ENCODE measurements at regions not wholly inside any gene's neighbourhood (a gene's known extent, or its start where the extent isn't known, plus 50 kb on each side); places are given as distances from the start of the nearest gene placed in this dataset.
"Not testable (repeated sequence)": the region's sequence is repeated elsewhere in the genome, so short reads cannot be mapped to it uniquely, and the experiment has no call there.

DNA sequence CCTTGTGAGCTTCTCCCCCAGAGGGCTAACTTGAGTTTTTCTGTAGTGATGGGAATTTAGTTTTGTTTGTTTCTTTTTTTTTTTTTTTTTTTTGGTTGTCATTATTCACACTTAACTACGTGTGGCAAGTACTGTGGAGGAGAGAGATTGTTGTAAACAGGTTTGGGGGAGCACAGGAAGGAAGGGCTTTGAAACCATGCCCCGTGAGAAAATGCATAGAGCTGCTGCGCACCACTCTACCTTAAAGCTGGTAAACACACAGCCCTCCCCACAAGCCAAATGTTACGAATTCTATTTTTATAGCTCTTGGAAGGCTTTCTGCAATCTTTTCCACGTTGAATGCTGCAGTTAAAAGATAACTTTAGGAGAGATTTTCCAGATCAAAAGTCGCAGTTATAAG lies 76.2 kb downstream of the ZNF22 start:
- H3K4me3 ChIP-seq (ENCODE audit: low read length in 2 of 2), result no peak overlapping the region
- no peaks in the 10 kb centered on the region for H3K27me3 ChIP-seq (ENCODE audit: control insufficient read depth in 2 of 2, insufficient read depth in 2 of 2, low read length in 2 of 2)
- no peaks in the 10 kb centered on the region for H3K4me1 ChIP-seq (ENCODE audit: control insufficient read depth in 2 of 2, insufficient read depth in 2 of 2, low read length in 2 of 2)
- H3K9ac ChIP-seq (ENCODE audit: low read depth in 1 of 2, low read length in 2 of 2), result no peak overlapping the region
- H3K36me3 ChIP-seq (ENCODE audit: control insufficient read depth in 2 of 2, insufficient read depth in 2 of 2, low read length in 2 of 2), result no peaks in the 10 kb centered on the region
- no peak overlapping the region for H3K27ac ChIP-seq (ENCODE audit: low read depth in 2 of 2, low read length in 2 of 2)
- H3K9me3 ChIP-seq (ENCODE audit: control insufficient read depth in 2 of 2, low read length in 2 of 2), result no peaks in the 10 kb centered on the region

DNA sequence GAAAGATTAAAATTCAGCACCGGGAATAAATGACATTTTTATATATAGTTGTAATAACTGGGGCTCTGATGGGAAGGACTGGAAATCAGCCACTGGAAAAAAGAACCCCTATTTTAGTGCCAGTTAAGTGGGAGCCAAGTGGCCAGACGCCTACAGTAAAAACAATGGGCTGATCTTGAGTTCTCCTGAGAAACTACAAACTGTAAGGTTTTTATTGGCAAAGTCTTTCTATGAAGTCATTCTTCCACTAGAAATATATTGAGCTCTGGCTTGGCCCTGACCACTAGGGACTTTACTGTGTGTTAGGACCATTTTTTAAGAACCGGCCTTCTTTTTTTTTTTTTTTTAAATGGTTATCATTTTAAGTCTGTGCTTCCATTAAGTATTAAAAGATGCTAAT lies 79.6 kb downstream of the ZNF22 start:
- Histone ChIP-seq H3K9ac (ENCODE audit: low read depth in 1 of 2, low read length in 2 of 2) (no peak overlapping the region), H3K4me1 (ENCODE audit: control insufficient read depth in 2 of 2, insufficient read depth in 2 of 2, low read length in 2 of 2) (no peaks in the 10 kb centered on the region), H3K36me3 (ENCODE audit: control insufficient read depth in 2 of 2, insufficient read depth in 2 of 2, low read length in 2 of 2) (no peaks in the 10 kb centered on the region), H3K27ac (ENCODE audit: low read depth in 2 of 2, low read length in 2 of 2) (no peak overlapping the region), H3K27me3 (ENCODE audit: control insufficient read depth in 2 of 2, insufficient read depth in 2 of 2, low read length in 2 of 2) (no peaks in the 10 kb centered on the region), H3K4me3 (ENCODE audit: low read length in 2 of 2) (no peak overlapping the region), H3K9me3 (ENCODE audit: control insufficient read depth in 2 of 2, low read length in 2 of 2) (no peaks in the 10 kb centered on the region)

- Histone ChIP-seq H3K4me1 (ENCODE audit: control insufficient read depth in 2 of 2, insufficient read depth in 2 of 2, low read length in 2 of 2) (no peaks in the 10 kb centered on the region), H3K27me3 (ENCODE audit: control insufficient read depth in 2 of 2, insufficient read depth in 2 of 2, low read length in 2 of 2) (no peaks in the 10 kb centered on the region), H3K36me3 (ENCODE audit: control insufficient read depth in 2 of 2, insufficient read depth in 2 of 2, low read length in 2 of 2) (no peaks in the 10 kb centered on the region), H3K4me3 (ENCODE audit: low read length in 2 of 2) (no peak overlapping the region), H3K9me3 (ENCODE audit: control insufficient read depth in 2 of 2, low read length in 2 of 2) (no peaks in the 10 kb centered on the region), H3K27ac (ENCODE audit: low read depth in 2 of 2, low read length in 2 of 2) (no peak overlapping the region), H3K9ac (ENCODE audit: low read depth in 1 of 2, low read length in 2 of 2) (no peak overlapping the region)
Measured at GRCh38 chr10:45082176-45082575, 81.5 kb downstream of the ZNF22 start.

DNA sequence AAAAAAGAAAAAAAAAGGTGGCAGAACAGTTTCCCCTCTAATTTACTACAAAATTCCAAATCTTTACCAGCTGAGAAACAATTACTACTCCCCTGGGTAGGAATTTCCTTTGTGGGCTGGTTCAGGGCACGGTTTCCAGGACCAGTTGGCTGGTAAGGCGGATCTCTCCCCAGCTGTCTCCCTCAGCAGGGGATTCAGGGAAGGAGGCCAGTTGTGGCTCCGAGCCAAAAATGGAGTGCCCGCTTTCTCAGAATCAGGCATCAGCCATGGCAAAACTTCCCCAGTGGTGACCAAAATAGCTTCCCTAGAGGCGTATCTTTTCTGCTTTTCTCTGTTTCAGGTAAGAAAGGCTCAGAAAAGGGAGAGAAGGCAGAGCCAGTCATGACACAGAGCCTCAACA lies 91.2 kb downstream of the ZNF22 start:
- Histone ChIP-seq H3K27ac (ENCODE audit: low read depth in 2 of 2, low read length in 2 of 2) (no peak overlapping the region), H3K4me1 (ENCODE audit: control insufficient read depth in 2 of 2, insufficient read depth in 2 of 2, low read length in 2 of 2) (no peaks in the 10 kb centered on the region), H3K36me3 (ENCODE audit: control insufficient read depth in 2 of 2, insufficient read depth in 2 of 2, low read length in 2 of 2) (no peaks in the 10 kb centered on the region), H3K27me3 (ENCODE audit: control insufficient read depth in 2 of 2, insufficient read depth in 2 of 2, low read length in 2 of 2) (no peaks in the 10 kb centered on the region), H3K9ac (ENCODE audit: low read depth in 1 of 2, low read length in 2 of 2) (no peak overlapping the region), H3K4me3 (ENCODE audit: low read length in 2 of 2) (no peak overlapping the region), H3K9me3 (ENCODE audit: control insufficient read depth in 2 of 2, low read length in 2 of 2) (no peaks in the 10 kb centered on the region)

- Histone ChIP-seq H3K27me3 (ENCODE audit: control insufficient read depth in 2 of 2, insufficient read depth in 2 of 2, low read length in 2 of 2) (no peaks in the 10 kb centered on the region), H3K36me3 (ENCODE audit: control insufficient read depth in 2 of 2, insufficient read depth in 2 of 2, low read length in 2 of 2) (no peaks in the 10 kb centered on the region), H3K9me3 (ENCODE audit: control insufficient read depth in 2 of 2, low read length in 2 of 2) (no peaks in the 10 kb centered on the region), H3K9ac (ENCODE audit: low read depth in 1 of 2, low read length in 2 of 2) (no peak overlapping the region), H3K4me3 (ENCODE audit: low read length in 2 of 2) (no peak overlapping the region), H3K4me1 (ENCODE audit: control insufficient read depth in 2 of 2, insufficient read depth in 2 of 2, low read length in 2 of 2) (no peaks in the 10 kb centered on the region), H3K27ac (ENCODE audit: low read depth in 2 of 2, low read length in 2 of 2) (no peak overlapping the region)
Measured at GRCh38 chr10:45093945-45094344, 93.2 kb downstream of the ZNF22 start.

- H3K4me3 ChIP-seq (ENCODE audit: low read length in 2 of 2), result no peak overlapping the region
- no peaks in the 10 kb centered on the region for H3K36me3 ChIP-seq (ENCODE audit: control insufficient read depth in 2 of 2, insufficient read depth in 2 of 2, low read length in 2 of 2)
- H3K27me3 ChIP-seq (ENCODE audit: control insufficient read depth in 2 of 2, insufficient read depth in 2 of 2, low read length in 2 of 2), result no peaks in the 10 kb centered on the region
- no peak overlapping the region for H3K27ac ChIP-seq (ENCODE audit: low read depth in 2 of 2, low read length in 2 of 2)
- no peaks in the 10 kb centered on the region for H3K9me3 ChIP-seq (ENCODE audit: control insufficient read depth in 2 of 2, low read length in 2 of 2)
- H3K9ac ChIP-seq (ENCODE audit: low read depth in 1 of 2, low read length in 2 of 2), result no peak overlapping the region
- no peaks in the 10 kb centered on the region for H3K4me1 ChIP-seq (ENCODE audit: control insufficient read depth in 2 of 2, insufficient read depth in 2 of 2, low read length in 2 of 2)
Measured at GRCh38 chr10:45095286-45095685, 94.6 kb downstream of the ZNF22 start.

DNA sequence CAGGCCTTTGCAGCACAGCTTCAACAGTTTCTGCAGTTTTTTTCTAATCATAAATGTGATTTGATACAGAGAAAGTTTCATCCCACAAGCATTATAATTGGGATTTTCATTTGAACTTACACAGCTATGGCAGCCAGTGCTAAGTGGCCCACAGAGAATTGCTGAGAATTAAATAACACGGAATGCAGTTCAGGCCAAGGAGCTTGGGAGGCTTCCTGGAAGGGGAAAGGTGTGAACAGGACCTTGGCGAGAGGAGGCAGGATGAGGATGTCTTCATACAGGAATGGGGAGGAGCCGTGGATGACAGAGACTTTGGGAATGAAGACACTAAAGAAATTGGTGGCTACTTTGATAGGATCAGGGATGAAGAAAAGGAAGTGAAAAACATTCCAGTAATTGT lies 95.3 kb downstream of the ZNF22 start:
- H3K36me3 ChIP-seq (ENCODE audit: control insufficient read depth in 2 of 2, insufficient read depth in 2 of 2, low read length in 2 of 2), result no peaks in the 10 kb centered on the region
- no peaks in the 10 kb centered on the region for H3K9me3 ChIP-seq (ENCODE audit: control insufficient read depth in 2 of 2, low read length in 2 of 2)
- no peak overlapping the region for H3K27ac ChIP-seq (ENCODE audit: low read depth in 2 of 2, low read length in 2 of 2)
- no peaks in the 10 kb centered on the region for H3K4me1 ChIP-seq (ENCODE audit: control insufficient read depth in 2 of 2, insufficient read depth in 2 of 2, low read length in 2 of 2)
- H3K9ac ChIP-seq (ENCODE audit: low read depth in 1 of 2, low read length in 2 of 2), result no peak overlapping the region
- no peaks in the 10 kb centered on the region for H3K27me3 ChIP-seq (ENCODE audit: control insufficient read depth in 2 of 2, insufficient read depth in 2 of 2, low read length in 2 of 2)
- H3K4me3 ChIP-seq (ENCODE audit: low read length in 2 of 2), result no peak overlapping the region

DNA sequence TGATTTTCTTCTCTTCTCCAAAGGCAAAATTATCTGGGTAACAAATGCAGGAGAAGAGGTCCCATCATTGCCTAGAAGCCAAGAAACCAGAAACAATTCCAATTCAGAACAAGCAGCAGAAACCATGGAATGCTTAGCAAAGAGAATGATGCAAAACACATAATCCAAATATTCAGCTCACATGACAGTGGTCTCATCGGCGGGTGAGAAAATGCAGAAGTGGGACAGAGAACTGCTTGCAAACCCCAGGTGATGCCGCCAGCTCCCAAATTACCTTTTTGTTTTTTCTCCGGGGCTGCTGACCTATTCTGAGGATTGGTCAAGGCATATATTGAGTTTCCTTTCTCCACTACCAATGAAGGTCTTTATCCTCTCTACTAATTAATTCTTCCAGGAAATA lies 99.7 kb downstream of the ZNF22 start:
- no peaks in the 10 kb centered on the region for H3K36me3 ChIP-seq (ENCODE audit: control insufficient read depth in 2 of 2, insufficient read depth in 2 of 2, low read length in 2 of 2)
- peaks cover 0 to 2% of the 10 kb centered on the region in 2 donors for H3K27me3 ChIP-seq (ENCODE audit: control insufficient read depth in 2 of 2, insufficient read depth in 2 of 2, low read length in 2 of 2)
- no peak overlapping the region for H3K4me3 ChIP-seq (ENCODE audit: low read length in 2 of 2)
- no peak overlapping the region for H3K9ac ChIP-seq (ENCODE audit: low read depth in 1 of 2, low read length in 2 of 2)
- no peaks in the 10 kb centered on the region for H3K9me3 ChIP-seq (ENCODE audit: control insufficient read depth in 2 of 2, low read length in 2 of 2)
- no peaks in the 10 kb centered on the region for H3K4me1 ChIP-seq (ENCODE audit: control insufficient read depth in 2 of 2, insufficient read depth in 2 of 2, low read length in 2 of 2)
- no peak overlapping the region for H3K27ac ChIP-seq (ENCODE audit: low read depth in 2 of 2, low read length in 2 of 2)

GRCh38 chr10:45104674-45105073 lies 104.0 kb downstream of the ZNF22 start:
- Histone ChIP-seq H3K9ac (ENCODE audit: low read depth in 1 of 2, low read length in 2 of 2) (no peak overlapping the region), H3K9me3 (ENCODE audit: control insufficient read depth in 2 of 2, low read length in 2 of 2) (no peaks in the 10 kb centered on the region), H3K27ac (ENCODE audit: low read depth in 2 of 2, low read length in 2 of 2) (no peak overlapping the region), H3K27me3 (ENCODE audit: control insufficient read depth in 2 of 2, insufficient read depth in 2 of 2, low read length in 2 of 2) (peaks cover 0 to 2% of the 10 kb centered on the region in 2 donors), H3K4me1 (ENCODE audit: control insufficient read depth in 2 of 2, insufficient read depth in 2 of 2, low read length in 2 of 2) (no peaks in the 10 kb centered on the region), H3K4me3 (ENCODE audit: low read length in 2 of 2) (no peak overlapping the region), H3K36me3 (ENCODE audit: control insufficient read depth in 2 of 2, insufficient read depth in 2 of 2, low read length in 2 of 2) (no peaks in the 10 kb centered on the region)

GRCh38 chr10:45105309-45105708 lies 104.6 kb downstream of the ZNF22 start:
- H3K4me1 ChIP-seq (ENCODE audit: control insufficient read depth in 2 of 2, insufficient read depth in 2 of 2, low read length in 2 of 2); H3K4me3 ChIP-seq (ENCODE audit: low read length in 2 of 2); H3K9ac ChIP-seq (ENCODE audit: low read depth in 1 of 2, low read length in 2 of 2); H3K27me3 ChIP-seq (ENCODE audit: control insufficient read depth in 2 of 2, insufficient read depth in 2 of 2, low read length in 2 of 2); H3K36me3 ChIP-seq (ENCODE audit: control insufficient read depth in 2 of 2, insufficient read depth in 2 of 2, low read length in 2 of 2); H3K27ac ChIP-seq (ENCODE audit: low read depth in 2 of 2, low read length in 2 of 2); H3K9me3 ChIP-seq (ENCODE audit: control insufficient read depth in 2 of 2, low read length in 2 of 2): not testable (repeated sequence)

- no peaks in the 10 kb centered on the region for H3K9me3 ChIP-seq (ENCODE audit: control insufficient read depth in 2 of 2, low read length in 2 of 2)
- H3K9ac ChIP-seq (ENCODE audit: low read depth in 1 of 2, low read length in 2 of 2), result no peak overlapping the region
- no peaks in the 10 kb centered on the region for H3K4me1 ChIP-seq (ENCODE audit: control insufficient read depth in 2 of 2, insufficient read depth in 2 of 2, low read length in 2 of 2)
- no peak overlapping the region for H3K4me3 ChIP-seq (ENCODE audit: low read length in 2 of 2)
- H3K27ac ChIP-seq (ENCODE audit: low read depth in 2 of 2, low read length in 2 of 2), result no peak overlapping the region
- no peaks in the 10 kb centered on the region for H3K27me3 ChIP-seq (ENCODE audit: control insufficient read depth in 2 of 2, insufficient read depth in 2 of 2, low read length in 2 of 2)
- no peaks in the 10 kb centered on the region for H3K36me3 ChIP-seq (ENCODE audit: control insufficient read depth in 2 of 2, insufficient read depth in 2 of 2, low read length in 2 of 2)
Measured at GRCh38 chr10:45106236-45106856, 105.6 kb downstream of the ZNF22 start.

Data from mucosa of rectum (tissue), 2 donors.